Esophagus muscularis mucosa (tissue), 3 donors: ENCODE measurements at regions not wholly inside any gene's neighbourhood (a gene's known extent, or its start where the extent isn't known, plus 50 kb on each side); places are given as distances from the start of the nearest gene placed in this dataset.

Experiments used
- CTCF ChIP-seq, 3 experiments: fragments of 200-600 bp in 2 of 3; fragments of 450-650 bp in 1 of 3; sonication (generic) in 2 of 3; IDR thresholded peaks; one replicate each; pipeline ENCODE4 v1.5.1; 2017 to 2019; ENCODE audit warnings: antibody characterized with exemption in 3 of 3, mild to moderate bottlenecking in 2 of 3, moderate library complexity in 1 of 3
- POLR2A ChIP-seq: fragments of 450-650 bp; IDR thresholded peaks from one replicate; pipeline ENCODE4 v1.6.1; 2017; ENCODE audit warnings: antibody characterized with exemption, moderate library complexity, mild to moderate bottlenecking, low read depth
- POLR2AphosphoS5 ChIP-seq, 2 donors: sonication (generic); formaldehyde crosslinking; IDR thresholded peaks; one replicate each; pipeline ENCODE4 v1.6.1; 2017; ENCODE audit warnings: antibody characterized with exemption in 2 of 2

GRCh38 chr13:88189728-88190127 lies 518.6 kb downstream of the SLITRK5 start:
- TF ChIP-seq POLR2A (no peak), CTCF (IDR thresholded peaks at IDR 0.05) (no peak), POLR2AphosphoS5 (IDR thresholded peaks at IDR 0.05) (no peak)
